ENCODE measurements at regions not wholly inside any gene's neighbourhood (a gene's known extent, or its start where the extent isn't known, plus 50 kb on each side); places are given as distances from the start of the nearest gene placed in this dataset.

DNA sequence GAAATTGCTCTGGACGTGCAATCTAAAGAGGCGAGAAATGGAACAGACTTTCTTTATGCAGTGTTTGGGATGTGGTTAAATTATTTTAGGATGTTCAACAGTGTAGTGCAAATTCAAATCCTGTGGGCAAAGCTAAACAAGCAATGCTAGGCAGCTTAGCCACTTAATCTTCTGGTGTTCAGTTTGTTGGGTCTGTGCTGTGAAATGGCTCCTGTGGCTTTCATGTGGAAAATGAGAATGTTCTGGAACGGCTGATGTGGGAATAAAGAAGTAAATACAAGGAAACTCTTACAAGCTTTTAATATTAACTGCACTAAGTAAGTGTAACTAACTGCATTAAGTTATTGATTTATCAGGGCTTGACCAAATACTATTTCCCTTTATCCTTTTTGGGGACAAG lies 766.6 kb downstream of the ADGRL2 start:
- TF ChIP-seq USF1 (IDR thresholded peaks at IDR 0.05), result no peak
- no peak for TF ChIP-seq FOXM1 (IDR thresholded peaks at IDR 0.05; ENCODE audit: borderline replicate concordance, low read depth)
- TF ChIP-seq RAD21 (IDR thresholded peaks at IDR 0.05; ENCODE audit: low read depth), result no peak
- TF ChIP-seq, protein P1, sequence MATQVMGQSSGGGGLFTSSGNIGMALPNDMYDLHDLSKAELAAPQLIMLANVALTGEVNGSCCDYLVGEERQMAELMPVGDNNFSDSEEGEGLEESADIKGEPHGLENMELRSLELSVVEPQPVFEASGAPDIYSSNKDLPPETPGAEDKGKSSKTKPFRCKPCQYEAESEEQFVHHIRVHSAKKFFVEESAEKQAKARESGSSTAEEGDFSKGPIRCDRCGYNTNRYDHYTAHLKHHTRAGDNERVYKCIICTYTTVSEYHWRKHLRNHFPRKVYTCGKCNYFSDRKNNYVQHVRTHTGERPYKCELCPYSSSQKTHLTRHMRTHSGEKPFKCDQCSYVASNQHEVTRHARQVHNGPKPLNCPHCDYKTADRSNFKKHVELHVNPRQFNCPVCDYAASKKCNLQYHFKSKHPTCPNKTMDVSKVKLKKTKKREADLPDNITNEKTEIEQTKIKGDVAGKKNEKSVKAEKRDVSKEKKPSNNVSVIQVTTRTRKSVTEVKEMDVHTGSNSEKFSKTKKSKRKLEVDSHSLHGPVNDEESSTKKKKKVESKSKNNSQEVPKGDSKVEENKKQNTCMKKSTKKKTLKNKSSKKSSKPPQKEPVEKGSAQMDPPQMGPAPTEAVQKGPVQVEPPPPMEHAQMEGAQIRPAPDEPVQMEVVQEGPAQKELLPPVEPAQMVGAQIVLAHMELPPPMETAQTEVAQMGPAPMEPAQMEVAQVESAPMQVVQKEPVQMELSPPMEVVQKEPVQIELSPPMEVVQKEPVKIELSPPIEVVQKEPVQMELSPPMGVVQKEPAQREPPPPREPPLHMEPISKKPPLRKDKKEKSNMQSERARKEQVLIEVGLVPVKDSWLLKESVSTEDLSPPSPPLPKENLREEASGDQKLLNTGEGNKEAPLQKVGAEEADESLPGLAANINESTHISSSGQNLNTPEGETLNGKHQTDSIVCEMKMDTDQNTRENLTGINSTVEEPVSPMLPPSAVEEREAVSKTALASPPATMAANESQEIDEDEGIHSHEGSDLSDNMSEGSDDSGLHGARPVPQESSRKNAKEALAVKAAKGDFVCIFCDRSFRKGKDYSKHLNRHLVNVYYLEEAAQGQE (IDR thresholded peaks at IDR 0.05; ENCODE audit: low read depth), result no peak
- TF ChIP-seq YY1 (IDR thresholded peaks at IDR 0.05; ENCODE audit: low read depth), result no peak
- TF ChIP-seq EP300 (IDR thresholded peaks at IDR 0.05; ENCODE audit: borderline replicate concordance), result no peak
- no peak for TF ChIP-seq CEBPB (IDR thresholded peaks at IDR 0.05)
- no peak for TF ChIP-seq CREB1 (IDR thresholded peaks at IDR 0.05; ENCODE audit: low read depth)
- no peak for TF ChIP-seq TAF1 (IDR thresholded peaks at IDR 0.05; ENCODE audit: low read depth)
- no peak for TF ChIP-seq TCF12 (IDR thresholded peaks at IDR 0.05; ENCODE audit: low read depth)

Data from Ishikawa (cell line).